ENCODE measurements at regions not wholly inside any gene's neighbourhood (a gene's known extent, or its start where the extent isn't known, plus 50 kb on each side); places are given as distances from the start of the nearest gene placed in this dataset.

DNA sequence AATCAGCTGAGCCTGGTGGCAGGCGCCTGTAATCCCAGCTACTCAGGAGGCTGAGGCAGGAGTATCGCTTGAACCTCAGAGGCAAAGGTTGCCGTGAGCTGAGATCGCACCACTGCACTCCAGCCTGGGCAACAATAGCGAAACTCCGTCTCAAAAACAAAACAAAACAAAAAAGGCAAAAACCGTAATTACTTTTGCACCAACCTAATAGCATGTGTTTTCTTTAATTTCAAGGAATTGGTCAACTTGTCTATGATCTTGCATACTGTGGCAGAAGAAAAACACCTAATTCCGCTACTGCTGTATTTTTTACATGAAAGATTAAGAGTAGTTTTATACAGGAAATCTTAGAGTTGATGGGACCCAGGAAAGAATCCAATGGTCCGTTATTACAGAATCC is 241.2 kb downstream of the COL4A1 start:
- no peaks in the 10 kb centered on the region for H3K79me2 ChIP-seq (ENCODE audit: low read depth)
- TF ChIP-seq CTCF (IDR thresholded peaks at IDR 0.05) = no peak
- TF ChIP-seq EZH2phosphoT487 (IDR thresholded peaks at IDR 0.05) = no peak
- no peak for TF ChIP-seq EZH2 (IDR thresholded peaks at IDR 0.05)
- no peak overlapping the region for H3K4me3 Mint-ChIP-seq

DNA sequence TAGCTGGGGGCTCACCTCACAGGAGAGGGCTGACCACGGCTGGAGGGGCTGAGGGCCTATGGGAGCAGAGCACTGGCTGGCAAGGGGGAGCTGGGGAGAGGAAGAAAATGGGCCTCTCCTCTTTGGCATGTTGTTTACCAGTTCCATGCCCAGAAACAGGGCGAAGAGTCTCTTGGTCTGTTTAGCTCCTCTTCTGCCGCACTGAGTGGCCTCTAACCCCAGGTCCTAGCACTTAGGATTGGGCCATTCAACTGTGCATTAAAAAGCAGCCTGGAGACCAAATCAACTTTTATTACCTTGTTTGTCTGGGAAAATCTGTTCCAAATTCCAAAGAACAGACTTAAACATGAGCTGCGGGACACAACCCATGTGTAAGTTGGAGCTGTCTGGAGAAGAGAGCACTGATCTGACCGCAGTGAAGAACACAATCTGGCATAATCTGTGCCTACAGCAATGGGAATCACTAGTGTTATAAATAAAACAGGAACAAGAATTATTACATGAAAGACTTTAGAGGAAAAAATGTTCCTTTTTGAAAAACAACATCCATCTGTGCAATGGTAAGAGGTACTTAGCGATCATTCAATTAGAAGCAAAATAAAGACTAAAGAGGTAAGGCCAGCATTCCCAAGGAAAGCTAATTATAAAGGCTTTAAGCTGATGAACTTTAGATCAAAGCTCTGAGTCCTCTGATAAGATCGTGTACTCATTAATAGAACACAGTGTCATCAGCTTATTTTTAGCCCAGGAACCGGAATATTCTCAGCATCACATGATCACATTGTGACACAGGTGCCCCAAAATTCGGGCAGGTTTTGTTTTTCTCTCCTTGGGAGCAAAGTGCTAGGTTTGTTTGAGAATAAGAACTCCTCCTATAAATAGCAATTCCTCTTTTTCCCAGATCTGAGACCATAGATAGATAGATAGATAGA is 243.2 kb downstream of the COL4A1 start:
- H4K20me1 ChIP-seq (ENCODE audit: low read depth) = no peaks in the 10 kb centered on the region
- no peak overlapping the region for H2AFZ ChIP-seq (replicated peaks)
- no peak overlapping the region for H3K9ac ChIP-seq
- Mint-ChIP-seq H3K27me3 (ENCODE audit: insufficient read depth, low read depth) (peaks cover 4% of the 10 kb centered on the region), H3K4me1 (no peaks in the 10 kb centered on the region), H3K9me3 (peaks cover 3% of the 10 kb centered on the region), H3K27ac (no peak overlapping the region), H3K4me3 (no peak overlapping the region), H3K36me3 (no peaks in the 10 kb centered on the region)
- H3K4me3 ChIP-seq = no peak overlapping the region
- TF ChIP-seq EZH2phosphoT487 (IDR thresholded peaks at IDR 0.05) (no peak), CTCF (IDR thresholded peaks at IDR 0.05) (no peak), EZH2 (IDR thresholded peaks at IDR 0.05) (no peak)
- H3K4me2 ChIP-seq = no peak overlapping the region
- H3K27me3 ChIP-seq = no peaks in the 10 kb centered on the region
- DNase-seq (ENCODE audit: low spot score) = no peak
- no peaks in the 10 kb centered on the region for H3K4me1 ChIP-seq
- no peak overlapping the region for H3K27ac ChIP-seq
- H3K36me3 ChIP-seq = no peaks in the 10 kb centered on the region
- no peaks in the 10 kb centered on the region for H3K9me3 ChIP-seq (ENCODE audit: low read depth)
- no peaks in the 10 kb centered on the region for H3F3A ChIP-seq (ENCODE audit: low read depth)
- no peaks in the 10 kb centered on the region for H3K79me2 ChIP-seq (ENCODE audit: low read depth)

More for the DNA sequence above, 241.2 kb downstream of the COL4A1 start:
- Mint-ChIP-seq H3K27ac (no peak overlapping the region), H3K4me1 (peaks cover 11% of the 10 kb centered on the region), H3K36me3 (peaks cover 1% of the 10 kb centered on the region), H3K27me3 (ENCODE audit: insufficient read depth, low read depth) (peaks cover 4% of the 10 kb centered on the region), H3K9me3 (peaks cover 8% of the 10 kb centered on the region)
- Histone ChIP-seq H3K27ac (no peak overlapping the region), H3K4me2 (no peak overlapping the region), H3K9me3 (ENCODE audit: low read depth) (no peaks in the 10 kb centered on the region), H3K4me3 (no peak overlapping the region), H3K4me1 (peaks cover 14% of the 10 kb centered on the region), H3K27me3 (no peaks in the 10 kb centered on the region), H4K20me1 (ENCODE audit: low read depth) (no peaks in the 10 kb centered on the region), H3F3A (ENCODE audit: low read depth) (peaks cover 10% of the 10 kb centered on the region), H3K9ac (no peak overlapping the region), H2AFZ (replicated peaks) (no peak overlapping the region), H3K36me3 (no peaks in the 10 kb centered on the region)
- DNase-seq (ENCODE audit: low spot score) = no peak

- Mint-ChIP-seq H3K4me3 (no peak overlapping the region), H3K27me3 (ENCODE audit: insufficient read depth, low read depth) (peaks cover 4% of the 10 kb centered on the region), H3K4me1 (no peaks in the 10 kb centered on the region), H3K36me3 (no peaks in the 10 kb centered on the region), H3K9me3 (peaks cover 3% of the 10 kb centered on the region), H3K27ac (no peak overlapping the region)
- Histone ChIP-seq H3K79me2 (ENCODE audit: low read depth) (no peaks in the 10 kb centered on the region), H2AFZ (replicated peaks) (no peak overlapping the region), H3K27ac (no peak overlapping the region), H3K36me3 (no peaks in the 10 kb centered on the region), H3K9ac (no peak overlapping the region), H3K27me3 (no peaks in the 10 kb centered on the region), H3K9me3 (ENCODE audit: low read depth) (no peaks in the 10 kb centered on the region), H4K20me1 (ENCODE audit: low read depth) (no peaks in the 10 kb centered on the region), H3K4me3 (no peak overlapping the region), H3K4me1 (no peaks in the 10 kb centered on the region), H3K4me2 (no peak overlapping the region), H3F3A (ENCODE audit: low read depth) (no peaks in the 10 kb centered on the region)
- no peak for TF ChIP-seq CTCF (IDR thresholded peaks at IDR 0.05)
- DNase-seq (ENCODE audit: low spot score) = no peak
Observed at GRCh38 chr13:110062777-110063442, 244.0 kb downstream of the COL4A1 start.

Data from neural progenitor cell (in vitro differentiated cells).